ENCODE measurements at regions not wholly inside any gene's neighbourhood (a gene's known extent, or its start where the extent isn't known, plus 50 kb on each side); places are given as distances from the start of the nearest gene placed in this dataset.

- TF ChIP-seq CTCF (IDR thresholded peaks at IDR 0.05) = no peak
- no peak for TF ChIP-seq POLR2A (IDR thresholded peaks at IDR 0.05)
Observed at GRCh38 chr4:14083150-14083549, 455.6 kb upstream of the BOD1L1 start.
